ENCODE measurements at regions not wholly inside any gene's neighbourhood (a gene's known extent, or its start where the extent isn't known, plus 50 kb on each side); places are given as distances from the start of the nearest gene placed in this dataset.

- intact Hi-C loops (cut with DNase I; ENCODE audit: low total_unique reads) = no loop called here
- no peak overlapping the region for H3K27ac ChIP-seq
- H3K27me3 ChIP-seq = no peaks in the 10 kb centered on the region
- peaks cover 0 to 5% of the 10 kb centered on the region in 2 donors for H3K4me1 ChIP-seq
- H3K4me3 ChIP-seq = no peak overlapping the region
- H3K36me3 ChIP-seq = no peaks in the 10 kb centered on the region
- no peak for TF ChIP-seq POLR2AphosphoS5 (IDR thresholded peaks at IDR 0.05)
- TF ChIP-seq CTCF (IDR thresholded peaks at IDR 0.05) = no peak
- no peak for TF ChIP-seq POLR2A (IDR thresholded peaks at IDR 0.05)
- peaks cover 0 to 5% of the 10 kb centered on the region in 2 donors for H3K9me3 ChIP-seq
- no peak for DNase-seq (ENCODE audit: low spot score in 2 of 2)
Observed at GRCh38 chr9:82410306-82410705, 421.7 kb downstream of the SPATA31D1 start.

GRCh38 chr9:82410866-82411265 lies 422.3 kb downstream of the SPATA31D1 start:
- intact Hi-C loops (cut with DNase I; ENCODE audit: low total_unique reads) = no loop called here
- TF ChIP-seq POLR2AphosphoS5 (IDR thresholded peaks at IDR 0.05) (no peak), CTCF (IDR thresholded peaks at IDR 0.05) (no peak), POLR2A (IDR thresholded peaks at IDR 0.05) (no peak)
- H3K36me3 ChIP-seq = no peaks in the 10 kb centered on the region
- no peak for DNase-seq (ENCODE audit: low spot score in 2 of 2)
- H3K27me3 ChIP-seq = no peaks in the 10 kb centered on the region
- H3K27ac ChIP-seq = no peak overlapping the region
- H3K9me3 ChIP-seq = peaks cover 0 to 5% of the 10 kb centered on the region in 2 donors
- no peak overlapping the region for H3K4me3 ChIP-seq
- peaks cover 0 to 5% of the 10 kb centered on the region in 2 donors for H3K4me1 ChIP-seq

GRCh38 chr9:82412586-82413305 lies 424.2 kb downstream of the SPATA31D1 start:
- H3K36me3 ChIP-seq = no peaks in the 10 kb centered on the region
- H3K4me3 ChIP-seq = no peak overlapping the region
- TF ChIP-seq POLR2AphosphoS5 (IDR thresholded peaks at IDR 0.05) (no peak), POLR2A (IDR thresholded peaks at IDR 0.05) (no peak), CTCF (IDR thresholded peaks at IDR 0.05) (no peak)
- no peaks in the 10 kb centered on the region for H3K27me3 ChIP-seq
- peaks cover 0 to 5% of the 10 kb centered on the region in 2 donors for H3K4me1 ChIP-seq
- DNase-seq (ENCODE audit: low spot score in 2 of 2) = no peak
- no peak overlapping the region for H3K27ac ChIP-seq
- intact Hi-C loops (cut with DNase I; ENCODE audit: low total_unique reads) = no loop called here
- peaks cover 0 to 5% of the 10 kb centered on the region in 2 donors for H3K9me3 ChIP-seq

- peaks cover 0 to 5% of the 10 kb centered on the region in 2 donors for H3K9me3 ChIP-seq
- no peaks in the 10 kb centered on the region for H3K27me3 ChIP-seq
- no peaks in the 10 kb centered on the region for H3K36me3 ChIP-seq
- intact Hi-C loops (cut with DNase I; ENCODE audit: low total_unique reads) = no loop called here
- TF ChIP-seq POLR2A (IDR thresholded peaks at IDR 0.05) = no peak
- no peak for TF ChIP-seq POLR2AphosphoS5 (IDR thresholded peaks at IDR 0.05)
- no peak for TF ChIP-seq CTCF (IDR thresholded peaks at IDR 0.05)
- no peak overlapping the region for H3K4me3 ChIP-seq
- no peak for DNase-seq (ENCODE audit: low spot score in 2 of 2)
- H3K4me1 ChIP-seq = no peaks in the 10 kb centered on the region
- no peak overlapping the region for H3K27ac ChIP-seq
Observed at GRCh38 chr9:82417501-82417900, 428.9 kb downstream of the SPATA31D1 start.

- peaks cover 0 to 5% of the 10 kb centered on the region in 2 donors for H3K9me3 ChIP-seq
- intact Hi-C loops (cut with DNase I; ENCODE audit: low total_unique reads) = no loop called here
- TF ChIP-seq CTCF (IDR thresholded peaks at IDR 0.05) (no peak), POLR2A (IDR thresholded peaks at IDR 0.05) (no peak), POLR2AphosphoS5 (IDR thresholded peaks at IDR 0.05) (no peak)
Observed at GRCh38 chr9:82418334-82418733, 429.8 kb downstream of the SPATA31D1 start.

More at GRCh38 chr9:82418334-82418733, 429.8 kb downstream of the SPATA31D1 start:
- Histone ChIP-seq H3K4me1 (no peaks in the 10 kb centered on the region), H3K4me3 (no peak overlapping the region), H3K36me3 (no peaks in the 10 kb centered on the region), H3K27ac (no peak overlapping the region), H3K27me3 (no peaks in the 10 kb centered on the region)
- DNase-seq (ENCODE audit: low spot score in 2 of 2) = no peak

Measured in breast epithelium (tissue), 4 donors.